HEK293 (cell line): ENCODE measurements at regions not wholly inside any gene's neighbourhood (a gene's known extent, or its start where the extent isn't known, plus 50 kb on each side); places are given as distances from the start of the nearest gene placed in this dataset.

Experiments used
- MEIS1 ChIP-seq: sonication (generic); formaldehyde crosslinking; IDR thresholded peaks from 2 replicates; pipeline ENCODE4 v1.8.1; 2022; ENCODE audit warnings: missing genetic modification reagents, mild to moderate bottlenecking, borderline replicate concordance
- ZBTB44 ChIP-seq: fragments of 450-650 bp; IDR thresholded peaks from 2 replicates; pipeline ENCODE4 v1.5.1; 2018; ENCODE audit warnings: missing biosample characterization, mild to moderate bottlenecking, missing genetic modification characterization
- ZBTB8A ChIP-seq: fragments of 450-650 bp; formaldehyde crosslinking; IDR thresholded peaks from 2 replicates; pipeline ENCODE4 v1.5.1; 2016; ENCODE audit warnings: missing biosample characterization, missing genetic modification characterization
- ZNF223 ChIP-seq: fragments of 450-650 bp; formaldehyde crosslinking; IDR thresholded peaks from 2 replicates; pipeline ENCODE4 v1.5.1; 2016; ENCODE audit warnings: missing biosample characterization, missing genetic modification characterization
- ZNF776 ChIP-seq: fragments of 450-650 bp; formaldehyde crosslinking; IDR thresholded peaks from 2 replicates; pipeline ENCODE4 v1.5.0; 2017; ENCODE audit warnings: missing biosample characterization, missing genetic modification characterization, borderline replicate concordance
- ZNF792 ChIP-seq: fragments of 450-650 bp; formaldehyde crosslinking; IDR thresholded peaks from 2 replicates; pipeline ENCODE4 v1.5.1; 2016; ENCODE audit warnings: missing biosample characterization, missing genetic modification characterization

- TF ChIP-seq ZBTB44 (tag by site-specific recombination) = no peak
- TF ChIP-seq ZNF792 = no peak
- no peak for TF ChIP-seq ZNF223 (tag by site-specific recombination)
- no peak for TF ChIP-seq ZBTB8A (tag by site-specific recombination)
- TF ChIP-seq ZNF776 (tag by site-specific recombination) = no peak
- no peak for TF ChIP-seq MEIS1 (CRISPR knock-in tag)
Measured at GRCh38 chrX:152024710-152025109, 50.2 kb upstream of the GABRE start (continued).
